HG03342 (cell line): ENCODE measurements at regions not wholly inside any gene's neighbourhood (a gene's known extent, or its start where the extent isn't known, plus 50 kb on each side); places are given as distances from the start of the nearest gene placed in this dataset.
"Not testable (repeated sequence)": the region's sequence is repeated elsewhere in the genome, so short reads cannot be mapped to it uniquely, and the experiment has no call there.

Experiments used
- ATAC-seq: cut with Tn5 transposase; IDR thresholded peaks from one replicate; pipeline ENCODE4 v1.9.1; 2021; ENCODE audit warnings: mild to moderate bottlenecking, moderate library complexity; ENCODE audit not compliant: unreplicated experiment

DNA sequence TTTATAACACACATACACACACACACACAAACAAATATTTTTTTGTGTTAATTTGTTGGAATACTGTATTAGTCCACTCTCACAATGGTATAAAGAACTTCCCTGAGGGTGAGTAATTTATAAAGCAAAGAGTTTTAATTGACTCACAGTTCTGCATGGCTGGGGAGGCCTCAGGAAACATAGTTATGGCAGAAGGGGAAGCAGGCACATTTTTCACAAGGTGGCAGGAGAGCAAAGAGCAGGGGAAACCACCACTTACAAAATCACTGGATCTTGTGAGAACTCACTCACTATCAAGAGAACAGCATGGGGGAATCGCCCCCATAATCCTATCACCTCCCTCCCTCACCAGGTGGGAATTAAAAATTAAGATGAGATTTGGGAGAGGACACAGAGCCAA lies 205.4 kb upstream of the PTPRD start:
- no peak for ATAC-seq

DNA sequence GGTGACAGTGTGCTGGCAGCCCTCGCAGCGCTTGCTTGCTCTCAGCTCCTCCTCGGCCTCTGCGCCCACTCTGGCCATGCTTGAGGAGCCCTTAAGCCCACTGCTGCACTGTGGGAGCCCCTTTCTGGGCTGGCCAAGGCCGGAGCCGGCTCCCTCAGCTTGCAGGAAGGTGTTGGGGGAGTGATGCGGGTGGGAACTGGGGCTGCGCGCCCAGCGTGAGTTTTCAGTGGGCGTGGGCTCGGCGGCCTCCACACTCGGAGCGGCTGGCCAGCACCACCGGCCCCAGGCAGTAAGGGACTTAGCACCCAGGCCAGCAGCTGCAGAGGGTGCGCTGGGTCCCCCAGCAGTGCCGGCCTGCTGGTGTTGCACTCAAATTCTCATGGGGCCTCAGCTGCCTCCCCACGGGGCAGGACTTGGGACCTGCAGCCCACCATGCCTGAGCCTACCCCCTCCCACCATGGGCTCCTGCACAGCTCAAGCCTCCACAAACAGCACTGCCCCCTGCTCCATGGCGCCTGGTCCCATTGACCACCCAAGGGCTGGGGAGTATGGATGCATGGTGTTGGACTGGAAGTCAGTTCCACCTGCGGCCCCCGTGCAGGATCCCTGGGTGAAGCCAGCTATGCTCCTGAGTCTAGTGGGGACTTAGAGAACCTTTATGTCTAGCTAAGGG lies 223.1 kb upstream of the PTPRD start:
- no peak for ATAC-seq

DNA sequence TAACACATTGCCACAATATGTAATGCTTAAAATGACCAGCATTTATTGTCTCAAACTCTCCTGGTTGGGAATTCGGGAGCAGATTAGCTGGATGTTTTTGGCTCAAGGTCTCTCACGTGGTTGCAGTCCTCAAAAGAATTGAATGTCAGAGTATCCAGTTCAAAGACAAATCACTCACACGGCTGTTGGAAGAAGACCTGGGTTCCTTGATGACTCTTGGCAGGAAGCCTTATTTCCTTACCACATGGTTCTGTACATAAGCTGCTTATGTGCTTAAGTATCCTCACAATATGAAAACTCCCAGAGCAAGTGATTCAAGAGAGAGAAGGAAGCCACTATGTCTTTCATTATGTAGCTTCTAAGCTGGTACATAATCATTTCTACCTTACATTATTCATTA lies 230.3 kb upstream of the PTPRD start:
- ATAC-seq = no peak

DNA sequence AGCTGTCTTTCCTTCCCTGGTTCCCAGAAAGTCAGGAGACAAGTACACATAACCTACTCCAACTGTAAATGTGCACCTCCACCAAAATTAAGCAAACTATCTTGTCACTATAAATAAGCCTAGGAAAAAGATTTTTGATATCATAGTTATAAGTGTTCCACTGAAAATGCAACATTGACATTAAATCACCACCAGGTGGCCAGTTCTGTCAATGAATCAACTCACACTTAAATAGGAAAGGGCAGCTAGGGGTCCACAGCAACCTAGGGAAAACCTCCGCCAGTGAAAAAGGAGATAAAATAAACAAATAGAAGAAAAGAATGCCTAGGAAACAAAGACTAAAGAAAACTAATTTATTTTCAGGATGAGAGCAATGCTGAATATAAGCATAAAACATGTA lies 243.0 kb upstream of the PTPRD start:
- ATAC-seq = no peak

DNA sequence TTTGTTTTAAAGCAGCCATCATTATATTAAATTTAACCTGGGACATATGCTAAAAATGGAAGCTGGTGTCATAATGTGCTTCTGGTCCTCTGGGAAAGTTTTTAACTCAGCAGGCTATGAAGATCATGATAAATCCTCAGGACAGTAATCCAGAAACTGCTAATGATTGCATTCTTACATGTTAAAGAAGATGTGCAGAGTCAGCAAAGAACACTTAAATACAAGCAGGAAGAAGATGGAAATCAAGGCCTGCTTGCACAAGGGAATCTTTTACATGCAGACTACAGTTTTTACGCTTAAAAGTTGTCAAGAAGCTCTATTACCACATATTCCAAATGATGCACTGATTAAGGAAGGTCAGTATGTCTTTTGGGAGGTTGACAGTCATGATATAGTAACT lies 246.0 kb upstream of the PTPRD start:
- ATAC-seq = no peak

DNA sequence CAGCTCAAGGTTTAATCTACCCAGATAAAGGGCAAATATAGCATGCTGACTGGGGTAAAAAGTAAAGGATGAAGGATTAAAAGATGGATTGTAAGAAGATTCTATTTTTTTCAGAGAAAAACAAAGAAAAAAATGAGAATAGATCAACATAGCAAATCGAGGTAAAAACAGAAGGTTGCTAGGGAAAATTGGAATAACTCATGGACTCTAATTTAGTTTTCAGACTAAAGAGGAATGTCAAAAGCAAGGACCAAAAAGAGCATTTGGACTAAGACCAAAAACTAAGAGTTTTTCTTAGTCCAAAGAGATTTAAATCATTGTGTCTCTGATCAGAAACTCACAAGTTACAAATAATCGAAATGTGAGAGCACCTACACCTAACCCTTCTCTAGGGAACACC lies 250.7 kb upstream of the PTPRD start:
- ATAC-seq = no peak

DNA sequence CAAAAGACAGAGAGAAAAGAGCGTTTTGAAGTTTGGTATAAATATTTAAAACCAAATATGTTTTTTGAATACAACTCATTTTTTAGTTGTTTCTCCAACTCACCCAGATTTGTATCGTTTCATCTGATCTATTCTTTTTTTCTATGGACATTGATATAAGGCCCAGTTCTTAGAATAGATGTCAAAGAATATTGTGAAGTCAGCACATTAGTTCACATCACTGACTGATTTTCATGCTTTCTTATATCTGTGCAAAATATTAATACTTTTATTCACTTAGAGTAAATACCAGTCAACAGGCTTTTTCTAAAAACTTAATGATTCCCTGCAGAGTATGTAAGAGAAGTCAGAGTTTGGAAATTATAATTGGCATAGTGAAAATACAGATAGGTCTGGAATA lies 254.4 kb upstream of the PTPRD start:
- no peak for ATAC-seq

DNA sequence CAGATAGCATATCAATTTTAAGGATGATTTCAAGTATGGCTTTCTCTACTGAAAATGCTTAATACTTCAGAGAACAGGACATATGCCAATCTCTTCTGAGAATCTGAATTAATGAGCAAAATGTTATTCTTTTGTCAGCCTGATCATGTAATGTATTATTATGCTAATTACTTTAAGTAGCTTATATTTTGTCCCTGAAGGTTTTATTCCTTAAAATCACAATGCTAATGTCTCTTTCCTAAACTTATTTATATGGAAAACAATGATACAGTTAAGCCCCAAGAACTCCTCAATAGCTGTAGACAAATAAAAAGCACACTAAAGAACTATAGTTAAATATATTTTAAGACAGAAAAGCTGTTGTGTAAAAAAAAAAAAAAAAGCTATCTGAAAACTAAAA lies 256.9 kb upstream of the PTPRD start:
- no peak for ATAC-seq

DNA sequence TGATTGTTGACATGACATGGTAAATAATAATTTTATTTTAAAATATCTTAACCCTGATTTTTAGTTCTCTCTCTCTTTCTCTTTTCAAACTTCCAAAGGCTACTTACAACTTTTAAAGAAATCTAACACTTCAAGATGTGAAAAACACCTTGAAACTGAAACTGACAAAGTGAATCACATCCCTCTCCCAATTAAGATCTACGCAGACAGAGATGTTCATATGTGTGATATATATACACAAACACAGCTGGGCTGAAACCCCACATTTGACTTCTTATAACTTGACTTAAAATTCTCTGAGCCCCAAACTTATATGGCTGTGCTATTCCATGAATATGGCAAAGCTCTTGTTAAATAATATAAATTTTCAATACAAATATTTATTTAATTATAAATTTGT lies 261.2 kb upstream of the PTPRD start:
- ATAC-seq = no peak

DNA sequence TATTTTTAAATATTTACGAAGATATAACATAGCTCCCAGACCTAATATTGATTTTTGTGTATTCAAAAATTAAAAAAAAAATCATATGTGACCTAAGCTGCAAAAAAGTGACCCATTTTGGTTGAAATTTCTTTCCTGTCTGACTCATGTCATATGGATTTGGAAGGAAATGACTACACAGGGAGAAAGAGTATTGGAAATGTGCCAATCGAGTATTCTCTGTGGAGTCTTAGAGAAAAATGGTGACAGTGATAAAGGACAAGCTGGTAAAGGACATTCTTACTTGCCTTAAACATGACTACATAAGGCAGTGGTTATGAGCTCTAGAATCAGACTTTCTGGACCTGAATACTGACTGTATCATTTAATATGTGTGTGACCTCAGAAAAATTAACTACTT lies 262.9 kb upstream of the PTPRD start:
- ATAC-seq = no peak

DNA sequence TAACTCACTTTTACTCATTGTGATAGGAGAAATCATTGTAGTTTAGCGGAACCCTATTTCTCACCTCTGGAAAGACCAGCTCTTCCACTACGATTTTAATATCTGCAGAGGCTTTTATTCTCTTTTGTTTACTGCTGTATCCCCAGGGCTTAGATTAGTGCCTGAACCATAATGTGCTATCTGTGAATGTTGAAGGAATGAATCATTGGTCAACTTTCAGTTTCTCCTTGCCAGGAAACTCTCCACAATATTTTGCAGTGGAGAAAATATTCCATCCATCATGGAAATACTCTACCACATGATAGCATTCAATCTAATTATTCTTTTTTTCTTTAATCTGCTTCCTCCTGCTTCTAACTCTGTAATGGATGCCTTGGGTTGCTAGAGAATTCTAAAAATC lies 263.5 kb upstream of the PTPRD start:
- ATAC-seq = no peak

DNA sequence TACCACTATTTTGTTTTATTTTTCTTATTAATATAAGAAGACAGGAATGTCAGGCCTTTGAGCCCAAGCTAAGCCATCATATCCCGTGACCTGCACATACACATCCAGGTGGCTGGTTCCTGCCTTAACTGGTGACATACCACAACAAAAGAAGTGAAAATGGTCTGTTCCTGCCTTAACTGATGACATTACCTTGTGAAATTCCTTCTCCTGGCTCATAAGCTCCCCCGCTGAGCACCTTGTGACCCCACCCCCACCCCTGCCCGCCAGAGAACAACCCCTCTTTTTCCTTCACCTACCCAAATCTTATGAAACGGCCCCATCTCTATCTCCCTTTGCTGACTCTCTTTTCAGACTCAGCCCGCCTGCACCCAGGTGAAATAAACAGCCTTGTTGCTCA lies 277.5 kb upstream of the PTPRD start:
- not testable (repeated sequence) for ATAC-seq

DNA sequence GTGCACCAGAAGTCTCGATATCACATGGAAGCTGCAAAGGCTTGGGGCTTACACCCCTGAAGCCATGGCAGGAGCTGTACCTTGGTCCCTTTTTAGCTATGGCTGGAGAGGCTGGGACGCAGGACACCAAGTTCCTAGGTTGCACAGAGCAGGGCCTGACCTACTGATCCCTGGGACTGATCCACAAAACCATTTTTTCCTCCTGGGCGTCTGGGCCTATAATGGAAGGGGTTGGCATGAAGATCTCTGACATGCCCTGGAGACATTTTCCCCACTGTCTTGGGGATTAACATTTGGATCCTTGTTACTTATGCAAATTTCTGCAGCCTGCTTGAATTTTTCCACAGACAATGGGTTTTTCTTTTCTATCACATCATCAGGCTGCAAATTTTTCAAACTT lies 286.7 kb upstream of the PTPRD start:
- no peak for ATAC-seq

DNA sequence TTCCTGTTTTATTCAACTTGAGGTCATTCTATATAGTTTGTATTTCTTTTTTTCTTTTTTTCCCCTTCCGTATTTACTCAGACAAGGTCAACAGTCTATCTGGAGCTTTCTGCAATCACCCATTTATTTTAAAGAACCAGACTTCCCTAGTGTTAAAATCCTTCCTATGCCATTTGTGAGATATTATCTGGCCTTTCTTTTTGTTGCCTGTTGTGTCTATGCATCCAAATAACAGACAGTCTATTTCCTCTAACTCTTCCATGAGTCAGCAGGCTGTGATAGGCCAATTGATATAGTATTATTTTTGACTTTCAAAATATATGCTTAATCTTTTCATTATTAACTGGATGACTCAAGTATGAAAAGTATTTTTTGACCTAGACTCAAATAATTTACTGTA lies 291.2 kb upstream of the PTPRD start:
- no peak for ATAC-seq

DNA sequence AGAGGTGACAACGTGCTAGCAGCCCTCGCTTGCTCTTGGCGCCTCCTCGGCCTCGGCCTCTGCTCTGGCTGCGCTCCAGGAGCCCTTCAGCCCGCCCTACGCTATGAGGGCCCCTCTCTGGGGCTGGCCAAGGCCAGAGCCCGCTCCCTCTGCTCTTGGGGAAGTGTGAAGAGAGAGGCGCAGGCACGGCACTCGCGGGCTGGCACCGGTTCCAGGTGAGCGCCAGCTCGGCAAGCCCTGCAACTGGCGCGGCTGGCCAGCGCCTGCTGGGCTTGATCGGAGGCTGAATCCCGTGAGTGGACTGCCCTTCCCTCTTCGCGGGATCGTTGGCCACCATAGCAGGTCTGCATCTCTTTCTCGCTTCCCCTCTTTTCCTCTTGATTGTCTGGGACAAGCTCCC lies 298.0 kb upstream of the PTPRD start:
- no peak for ATAC-seq

DNA sequence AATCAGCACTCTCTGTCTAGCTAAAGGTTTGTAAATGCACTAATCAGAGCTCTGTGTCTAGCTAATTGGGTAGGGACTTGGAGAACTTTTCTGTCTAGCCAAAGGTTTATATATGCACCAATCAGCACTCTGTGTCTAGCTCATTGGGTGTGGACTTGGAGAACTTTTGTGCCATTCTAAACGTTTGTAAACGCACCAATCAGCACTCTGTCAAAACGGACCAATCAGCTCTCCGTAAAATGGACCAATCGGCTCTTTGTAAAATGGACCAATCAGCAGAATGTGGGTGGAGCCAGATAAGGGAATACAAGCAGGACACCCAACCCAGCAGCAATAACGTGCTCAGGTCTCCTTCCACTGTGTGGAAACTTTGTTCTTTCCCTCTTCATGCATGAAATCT lies 298.6 kb upstream of the PTPRD start:
- no peak for ATAC-seq

DNA sequence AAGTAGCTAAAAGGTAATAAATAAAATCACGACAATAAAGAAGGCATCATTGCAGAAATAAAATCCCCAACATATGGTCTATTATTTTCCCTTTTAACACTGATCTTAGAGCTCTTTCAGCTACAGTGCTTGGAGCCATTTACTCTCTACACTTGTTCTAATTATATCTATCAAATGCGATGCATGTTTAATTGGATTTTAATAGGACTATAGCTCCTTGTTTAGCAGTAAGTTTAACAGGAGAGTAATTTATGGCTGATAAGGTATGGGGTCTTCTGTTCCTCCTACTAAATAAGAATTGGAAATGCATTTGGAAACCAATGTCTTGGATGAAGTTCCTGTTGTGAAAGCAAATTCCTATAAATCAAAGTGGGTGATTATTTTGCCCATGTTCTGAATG lies 304.2 kb upstream of the PTPRD start:
- no peak for ATAC-seq

DNA sequence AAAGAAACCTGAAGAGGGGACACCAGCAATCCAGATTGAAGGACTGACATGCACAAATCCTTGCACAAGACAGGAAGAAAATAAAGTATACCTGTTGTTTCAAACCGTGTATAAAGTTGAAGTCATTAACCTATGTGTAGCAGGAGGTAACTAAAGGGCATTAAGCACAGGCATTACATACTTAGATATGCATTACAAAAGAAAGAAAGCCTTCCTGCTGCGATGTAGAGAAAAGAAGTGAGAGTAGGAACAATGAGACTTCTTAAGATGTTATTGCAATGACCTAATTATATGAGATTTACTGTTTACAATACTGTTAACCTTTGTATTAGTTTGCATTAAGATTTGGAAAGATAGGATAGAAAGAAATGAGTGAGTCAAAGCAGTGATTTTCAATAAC lies 308.9 kb upstream of the PTPRD start:
- no peak for ATAC-seq

DNA sequence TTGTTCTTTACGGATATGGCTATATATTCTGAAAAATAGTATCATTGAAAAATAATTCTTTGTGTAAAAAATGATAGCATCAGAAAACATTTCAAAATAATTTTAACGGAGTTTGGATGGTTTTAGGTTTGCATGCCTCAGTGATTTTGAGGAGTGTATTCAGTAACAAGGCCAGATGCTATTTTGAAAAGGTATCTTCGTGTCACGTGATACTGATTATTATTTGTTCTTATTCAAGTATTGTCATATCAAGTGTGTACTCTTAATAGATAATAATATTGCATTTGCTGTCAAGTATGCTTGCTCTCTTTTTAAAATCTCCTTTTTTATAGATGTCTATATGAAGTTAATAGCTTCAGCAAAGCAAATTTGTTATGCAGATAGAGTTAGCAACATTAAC lies 313.1 kb upstream of the PTPRD start:
- ATAC-seq = no peak

DNA sequence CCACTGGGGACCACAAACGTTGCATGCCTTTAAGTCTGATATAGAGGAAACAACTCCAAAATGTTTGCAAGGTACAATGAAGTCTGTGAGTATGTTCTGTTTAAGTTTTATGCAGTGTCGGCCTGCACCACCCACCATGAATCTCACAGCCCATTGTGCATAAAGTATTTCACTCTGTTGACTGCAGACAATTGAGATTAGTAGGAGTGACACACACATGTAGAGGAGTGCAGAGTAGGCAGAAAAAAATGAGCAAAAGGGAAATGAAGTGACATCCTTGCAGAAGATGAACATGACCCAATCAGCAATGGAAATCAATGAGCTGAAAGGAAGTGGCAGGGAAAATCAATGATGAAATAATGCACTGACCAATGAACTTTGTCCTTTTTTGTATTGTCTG lies 315.6 kb upstream of the PTPRD start:
- ATAC-seq = no peak

DNA sequence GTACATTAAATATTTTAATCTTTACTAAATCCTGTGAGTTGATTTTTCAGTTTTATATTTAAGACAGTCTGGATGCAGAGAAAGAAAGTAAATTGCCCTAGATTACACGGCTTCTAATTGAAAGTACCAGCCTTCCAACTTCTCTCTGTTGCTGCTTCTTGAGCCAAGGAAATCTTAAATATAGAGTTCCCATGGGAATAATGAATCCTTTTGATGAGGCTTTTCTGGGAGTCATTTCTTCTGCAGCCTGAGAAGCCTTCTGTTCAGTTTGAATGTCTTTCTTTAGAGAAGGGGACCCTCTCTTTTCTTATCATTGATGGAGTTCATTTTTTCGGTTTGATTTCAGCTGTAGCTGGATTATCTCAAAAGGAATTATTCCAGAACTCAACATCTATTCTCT lies 317.3 kb upstream of the PTPRD start:
- no peak for ATAC-seq

DNA sequence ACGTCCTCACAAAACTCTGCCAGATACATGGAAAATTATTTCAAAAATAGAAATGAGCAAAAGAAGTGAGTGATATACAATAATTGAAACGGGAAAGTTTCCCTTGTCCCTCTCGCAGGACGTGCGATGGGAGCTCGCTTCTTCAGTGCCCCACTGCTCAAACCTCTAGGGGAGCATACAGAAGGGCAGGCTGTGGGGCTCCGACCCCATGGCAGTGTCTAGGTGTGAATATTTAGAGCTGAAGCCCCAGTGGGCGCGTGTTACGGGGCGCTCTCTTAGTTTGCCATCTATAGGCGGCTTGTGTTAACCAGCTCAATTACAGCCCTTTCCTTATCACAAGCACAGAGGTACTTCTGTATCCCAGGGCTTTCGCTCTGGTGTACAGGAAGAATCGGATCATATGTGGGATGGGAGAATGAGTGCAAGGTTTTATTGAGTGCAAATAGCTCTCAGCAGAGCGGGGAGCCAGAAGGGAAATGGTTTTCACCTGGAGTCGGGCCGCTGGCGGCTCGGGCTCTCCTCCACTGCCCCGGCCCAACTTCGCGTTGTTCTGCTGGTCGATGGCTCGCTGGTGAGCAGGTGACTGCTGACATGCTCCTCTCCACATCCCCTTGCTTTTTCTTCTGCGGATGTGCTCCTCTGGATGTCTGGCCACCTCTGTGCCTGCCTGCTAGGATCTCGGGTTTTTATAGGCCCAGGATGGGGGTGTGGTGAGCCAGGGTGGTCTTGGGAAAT lies 334.0 kb upstream of the PTPRD start:
- ATAC-seq = no peak

DNA sequence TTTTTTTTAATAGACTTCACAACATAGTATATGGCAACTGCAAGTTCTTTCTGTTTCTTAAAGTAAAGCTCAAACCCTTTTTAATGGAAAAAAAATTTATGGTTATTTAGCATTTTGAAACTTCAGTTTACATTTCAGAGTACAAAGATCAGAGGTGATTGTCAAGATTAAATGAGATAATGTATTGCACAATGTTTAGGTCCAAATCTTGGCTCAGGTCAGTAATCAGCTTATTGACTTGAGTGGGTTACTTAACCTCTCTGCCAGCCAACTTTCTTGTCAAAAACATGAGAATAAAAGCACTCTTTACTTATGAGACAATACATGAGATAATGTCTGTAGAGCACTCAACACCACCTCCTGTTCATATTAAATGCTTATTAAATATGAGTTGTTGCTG lies 345.1 kb upstream of the PTPRD start:
- no peak for ATAC-seq
